ENCODE measurements at regions not wholly inside any gene's neighbourhood (a gene's known extent, or its start where the extent isn't known, plus 50 kb on each side); places are given as distances from the start of the nearest gene placed in this dataset.
A peak's percentile ranks its signal among the peaks of the same experiment; 100 is the strongest.

DNA sequence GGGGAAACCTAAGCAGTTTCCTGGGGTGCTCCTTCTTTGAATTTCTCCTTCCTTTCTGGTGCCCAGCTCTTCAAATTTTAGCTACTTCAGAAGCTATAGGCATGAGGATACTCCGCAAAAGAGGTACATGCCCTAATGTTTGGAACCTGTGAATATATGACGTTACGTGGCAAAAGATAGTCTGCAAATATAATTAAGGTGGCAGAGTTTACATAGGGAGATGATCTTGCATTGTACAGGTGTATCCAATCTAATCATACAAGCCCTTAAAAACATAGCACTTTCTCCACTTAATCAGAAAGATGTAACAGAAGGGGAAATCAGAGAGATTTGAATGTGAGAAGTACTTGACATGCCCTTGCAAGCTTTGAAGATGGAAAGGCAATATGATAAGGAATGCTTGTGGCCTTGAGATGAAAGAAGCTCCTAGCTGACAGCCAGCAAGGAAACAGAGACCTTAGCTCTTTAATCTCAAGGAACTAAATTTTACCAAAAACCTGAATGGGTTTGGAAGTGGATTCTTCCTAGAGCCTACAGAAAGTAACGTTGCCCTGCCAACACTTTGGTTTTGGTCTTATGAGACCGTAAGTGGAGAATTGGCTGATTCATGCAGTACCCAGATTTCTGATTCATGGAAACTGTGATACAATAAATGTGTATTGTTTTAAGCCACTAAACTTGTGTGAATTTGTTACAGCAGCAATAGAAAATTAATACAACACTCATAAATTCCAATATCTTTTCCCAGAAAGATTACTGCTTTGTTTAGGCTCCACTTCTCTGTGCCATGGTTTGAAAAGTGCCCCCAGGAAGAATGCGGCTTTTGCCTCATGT, 268.4 kb downstream of the FAM170A start:
- no peak for DNase-seq

DNA sequence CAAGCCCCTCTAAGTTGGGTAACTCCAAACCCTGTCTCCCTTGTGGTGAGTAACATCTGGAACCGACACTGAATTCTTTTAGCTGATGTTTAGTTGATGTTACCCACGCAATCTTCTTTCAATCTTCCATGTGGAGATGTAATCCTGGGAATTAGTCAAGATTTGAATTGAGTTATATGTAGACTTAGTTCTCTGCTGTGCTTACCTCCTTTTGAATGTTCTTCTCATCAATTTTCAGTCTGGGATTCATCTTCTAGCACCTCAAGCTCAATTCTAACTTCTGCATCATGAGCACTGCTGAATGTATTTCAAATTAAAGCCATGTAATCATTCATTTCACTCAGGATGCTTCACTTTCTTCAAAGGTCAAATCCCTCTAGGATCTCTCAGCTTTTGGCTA, 270.6 kb downstream of the FAM170A start:
- DNase-seq, result no peak

DNA sequence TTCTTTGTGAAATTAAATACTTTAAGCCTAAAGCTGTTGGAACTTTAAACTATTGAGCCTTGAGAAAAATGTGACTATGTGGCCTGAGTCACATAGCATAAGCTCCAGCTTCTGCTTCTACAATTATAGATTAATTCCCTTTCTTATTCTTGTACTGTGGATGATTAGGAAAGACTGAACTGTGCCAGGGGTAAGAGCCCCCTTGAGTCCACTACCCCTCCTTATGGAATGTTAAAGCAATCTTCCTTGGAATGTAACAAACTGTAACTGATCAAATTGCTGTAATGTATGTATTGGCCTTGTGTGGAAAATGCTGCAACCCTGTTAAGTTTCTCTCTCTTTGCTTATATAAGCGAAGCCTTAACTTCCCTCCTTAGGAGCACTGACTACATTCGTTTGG, 273.2 kb downstream of the FAM170A start:
- DNase-seq, result no peak

DNA sequence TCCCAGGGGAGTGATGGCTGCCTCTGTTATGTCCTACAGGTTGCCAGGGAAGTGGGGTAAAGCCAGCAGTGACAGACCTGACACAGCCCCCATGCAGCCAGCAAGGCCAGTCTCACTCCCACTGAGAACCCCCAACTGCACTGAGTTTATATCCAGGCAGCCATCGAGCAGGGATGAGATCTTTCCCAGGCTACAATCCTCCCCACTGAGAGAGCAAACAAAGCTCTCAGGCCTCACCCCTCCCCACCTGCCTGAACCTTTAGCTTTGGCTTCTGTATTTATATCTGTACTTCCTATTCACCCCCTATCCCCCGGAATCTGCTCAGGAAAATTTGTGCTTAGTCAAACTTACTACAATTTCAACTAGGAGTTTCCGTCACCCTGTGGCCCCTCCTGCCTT, 284.1 kb downstream of the FAM170A start:
- no peak for DNase-seq

DNA sequence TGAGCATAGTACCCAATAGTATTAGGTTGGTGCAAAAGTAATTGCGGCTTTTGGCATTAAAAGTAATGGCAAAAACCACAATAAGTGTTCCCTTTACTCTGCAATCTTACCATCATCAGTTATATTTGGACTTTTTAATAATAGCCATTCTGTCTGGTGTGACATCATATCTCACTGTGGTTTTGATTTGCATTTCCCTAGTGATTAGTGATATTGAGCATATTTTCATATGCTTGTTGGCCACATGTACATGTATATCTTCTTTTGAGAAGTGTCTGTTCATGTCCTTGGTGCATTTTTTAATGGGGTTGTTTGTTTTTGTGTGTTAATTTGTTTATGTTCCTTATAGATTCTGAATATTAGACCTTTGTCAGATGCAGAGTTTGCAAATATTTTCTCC, 289.9 kb downstream of the FAM170A start:
- DNase-seq, result no peak

DNA sequence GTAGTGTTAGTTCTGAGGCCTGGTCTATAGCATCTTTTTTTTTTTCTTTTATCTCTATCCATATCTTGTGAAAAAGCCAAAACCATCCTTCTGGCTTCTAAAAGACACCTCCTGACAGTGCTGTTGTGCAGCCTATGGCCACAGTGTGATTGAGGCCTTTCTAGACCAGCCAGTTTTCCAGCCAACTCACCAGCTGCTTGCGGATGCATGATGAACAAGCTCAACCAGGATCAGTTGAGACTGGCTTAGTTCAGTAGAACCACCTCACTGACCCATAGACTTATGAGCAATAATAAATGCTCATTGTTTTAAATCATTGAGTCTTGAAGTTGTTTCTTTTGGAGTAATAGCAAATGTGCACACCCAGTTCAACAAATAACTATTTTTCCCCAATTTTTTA, 296.9 kb downstream of the FAM170A start:
- DNase-seq, result no peak

DNA sequence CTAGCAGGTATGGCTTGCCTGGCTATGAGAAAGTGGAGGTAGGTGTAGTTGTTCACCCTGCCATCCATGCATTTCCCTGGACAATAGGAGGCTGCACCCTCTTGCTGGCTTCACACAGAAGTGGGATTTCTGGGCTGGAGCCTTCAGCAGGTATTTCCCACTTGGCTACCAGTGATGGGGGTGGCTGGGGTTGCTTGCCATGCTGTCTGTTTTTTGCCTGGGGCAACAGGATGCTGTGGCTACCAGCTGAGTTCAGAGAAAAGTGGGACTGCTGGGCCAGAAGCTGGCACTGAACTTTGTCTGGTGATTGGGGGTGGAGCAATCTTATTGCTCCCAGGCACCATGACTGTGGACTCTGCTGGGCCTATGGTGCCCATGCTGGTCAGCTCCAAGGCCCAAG, 299.6 kb downstream of the FAM170A start:
- DNase-seq, result peak; percentile 47

DNA sequence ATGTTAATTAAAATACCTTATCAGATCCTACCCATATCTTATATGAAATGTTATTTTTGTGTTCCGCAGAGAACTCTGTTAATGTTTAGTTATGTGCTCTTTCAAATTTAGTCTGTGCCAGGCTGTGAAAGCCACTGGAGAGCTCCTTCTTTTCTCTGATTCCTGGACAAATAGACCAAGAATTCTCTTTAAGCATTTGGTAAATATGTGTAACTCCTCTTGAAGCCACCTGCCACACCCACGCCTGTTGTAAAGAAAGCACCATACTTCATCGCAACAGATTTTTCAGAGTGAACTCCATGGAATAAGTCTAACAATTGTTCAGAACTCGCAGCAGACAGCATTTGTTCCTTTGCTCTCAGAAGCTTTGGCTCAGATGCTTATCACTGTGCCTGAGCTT, 301.1 kb downstream of the FAM170A start:
- no peak for DNase-seq

DNA sequence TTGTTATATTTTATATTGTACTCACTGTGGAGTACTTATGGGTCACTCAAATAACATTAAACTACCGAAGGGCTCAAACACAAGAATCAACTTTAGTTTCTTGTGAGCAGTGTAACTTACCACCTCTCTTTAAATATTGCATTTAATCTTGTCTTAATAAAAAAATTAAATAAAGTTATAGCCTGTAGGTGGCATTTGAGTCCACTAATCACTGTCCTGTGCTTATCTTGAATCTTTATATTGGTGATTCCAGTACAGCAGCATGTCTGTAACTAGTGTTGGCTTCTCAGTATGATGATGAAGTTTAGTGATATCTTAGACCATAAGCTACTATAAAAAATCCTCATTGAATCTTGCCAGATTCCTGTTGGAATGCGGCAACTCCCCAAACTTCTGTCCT, 313.8 kb downstream of the FAM170A start:
- DNase-seq, result no peak

DNA sequence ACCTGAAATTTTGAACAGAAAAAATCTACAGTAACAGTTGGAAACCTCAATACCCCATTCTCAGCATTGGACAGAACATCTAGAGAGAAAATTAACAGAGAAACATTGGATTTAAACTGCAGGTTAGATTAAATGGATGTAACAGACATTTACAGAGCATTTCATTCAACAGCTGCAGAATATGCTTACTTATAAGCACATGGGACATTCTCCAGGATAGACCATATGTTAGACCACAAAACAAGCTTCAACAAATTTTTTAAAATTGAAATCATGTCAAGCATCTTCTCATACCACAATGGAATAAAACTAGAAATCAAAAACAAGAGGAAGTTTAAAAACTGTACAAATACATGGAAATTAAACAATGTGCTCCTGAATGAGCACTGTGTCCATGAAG, 316.3 kb downstream of the FAM170A start:
- DNase-seq, result no peak

DNA sequence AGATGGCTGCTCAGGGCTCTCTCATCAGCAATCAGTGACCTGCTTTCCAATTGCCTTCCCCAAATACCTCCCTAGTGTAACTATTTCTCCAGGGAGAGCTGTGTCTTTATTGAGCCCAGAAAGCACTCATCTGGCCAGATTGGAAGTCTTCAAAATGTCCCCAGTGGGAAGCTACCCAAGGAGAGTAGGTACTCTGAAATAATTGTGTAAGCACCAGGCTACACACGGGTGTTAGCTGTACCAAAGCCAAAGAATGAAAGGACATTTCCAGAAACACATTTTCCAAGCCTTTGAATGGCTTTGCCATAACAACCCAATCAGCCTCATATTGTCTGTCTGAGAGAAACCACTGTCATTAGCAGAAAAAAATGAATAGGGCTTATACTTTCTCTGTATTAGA, 318.8 kb downstream of the FAM170A start:
- DNase-seq, result no peak

DNA sequence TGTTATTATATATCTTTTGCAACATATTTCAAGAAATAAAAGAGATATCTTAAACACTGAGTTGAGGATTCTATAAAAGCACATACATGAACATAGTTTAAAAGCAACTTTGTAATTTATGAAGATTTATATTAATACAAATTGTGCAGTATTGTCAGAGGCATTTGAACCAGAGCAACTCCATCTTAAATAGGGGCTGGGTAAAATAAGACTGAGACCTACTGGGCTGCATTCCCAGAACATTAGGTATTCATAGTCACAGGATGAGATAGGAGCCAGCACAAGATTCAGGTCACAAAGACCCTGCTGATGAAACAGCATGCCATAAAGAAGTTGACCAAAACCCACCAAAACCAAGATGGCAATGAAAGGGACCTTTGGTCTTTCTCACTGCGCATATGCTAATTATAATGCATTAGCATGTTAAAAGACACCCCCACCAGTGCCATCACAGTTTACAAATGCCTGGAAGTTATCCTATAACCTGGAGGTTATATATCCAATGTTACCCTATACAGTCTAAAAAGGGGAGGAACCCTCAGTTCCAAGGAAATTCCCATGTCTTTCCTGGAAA, 320.2 kb downstream of the FAM170A start:
- DNase-seq, result no peak

DNA sequence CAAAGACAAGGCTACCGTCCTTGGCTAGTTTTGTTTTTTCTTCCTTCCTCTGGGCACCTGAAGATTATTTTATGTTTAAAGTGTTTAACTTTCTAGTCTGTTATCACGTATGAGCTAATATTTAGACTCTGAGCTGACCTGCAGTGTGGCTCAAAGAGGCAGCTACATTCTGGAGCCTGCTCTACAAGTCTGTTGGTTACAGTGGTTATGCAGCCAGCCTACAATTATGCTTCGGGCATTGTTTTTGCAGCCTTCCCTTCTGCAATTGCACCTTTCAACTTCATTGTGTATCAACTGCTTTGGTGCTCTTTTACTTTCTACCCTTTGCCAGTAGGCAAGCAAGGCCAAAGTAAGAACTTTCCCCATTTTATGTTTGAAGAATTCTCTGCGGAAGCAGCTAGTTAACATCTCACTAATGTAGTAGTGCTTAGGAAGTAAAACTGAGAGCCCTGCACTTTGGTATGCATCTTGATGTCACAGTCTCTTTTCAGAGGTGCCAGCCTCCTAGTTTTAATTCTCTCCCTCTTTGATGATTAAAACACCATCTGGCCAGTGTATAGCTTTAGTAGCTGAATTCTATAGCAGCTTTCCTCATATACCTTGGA, 322.1 kb downstream of the FAM170A start:
- peak; percentile 62 for DNase-seq

DNA sequence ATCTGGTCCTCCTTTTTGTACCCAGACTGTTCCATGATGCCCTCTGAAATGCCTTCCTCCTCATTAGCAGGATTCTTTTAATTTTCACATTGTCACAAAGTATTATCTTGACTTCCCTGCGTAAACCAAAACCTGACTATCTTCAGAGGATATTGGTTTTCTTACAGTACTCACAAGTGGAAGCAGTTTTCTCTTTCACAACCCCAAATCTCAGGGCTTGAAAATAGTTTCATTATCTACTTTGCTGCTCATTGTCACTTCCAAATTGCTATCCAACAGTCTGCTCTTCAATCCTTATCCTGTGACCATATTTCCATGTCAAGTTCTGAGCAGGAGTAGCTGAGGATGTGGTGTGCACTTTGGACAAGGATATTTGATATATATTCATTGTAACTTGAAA, 324.1 kb downstream of the FAM170A start:
- DNase-seq, result no peak

DNA sequence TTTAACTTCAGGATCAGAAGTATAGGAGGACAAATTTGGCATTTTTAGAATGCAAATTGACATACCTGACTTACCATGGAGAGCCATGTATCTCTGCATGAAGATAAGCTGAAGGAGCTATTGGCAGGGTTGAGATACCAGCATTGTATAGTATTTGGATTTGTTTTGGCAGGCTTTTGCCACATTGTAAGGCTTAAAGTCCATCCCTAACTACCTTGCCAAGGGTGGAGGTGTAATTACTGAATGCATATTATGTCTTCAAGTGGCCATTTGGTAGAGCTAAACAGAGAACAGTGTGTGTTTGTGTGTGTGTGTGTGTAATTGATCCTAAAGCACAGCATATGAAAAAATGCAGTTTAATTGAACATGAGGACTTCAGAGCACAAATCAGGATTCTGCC, 324.7 kb downstream of the FAM170A start:
- no peak for DNase-seq

DNA sequence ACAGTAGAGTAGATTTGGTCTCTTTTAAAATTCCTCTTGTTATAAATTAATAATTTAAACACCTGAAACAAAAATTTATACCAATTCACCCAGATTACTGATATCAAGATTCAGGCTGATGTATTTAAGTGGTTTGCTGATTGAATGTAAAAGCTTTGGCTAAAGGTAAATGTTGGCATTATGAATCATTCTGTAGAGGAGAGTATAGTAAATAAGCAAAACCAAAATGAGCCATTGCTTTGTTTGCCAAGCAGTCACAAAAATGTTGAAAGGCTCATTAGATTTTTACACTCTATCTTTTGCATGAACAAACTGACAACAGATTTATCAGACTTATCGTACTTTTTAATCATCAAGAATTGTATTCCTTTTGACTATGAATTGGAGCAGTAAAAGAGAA, 332.6 kb downstream of the FAM170A start:
- no peak for DNase-seq

DNA sequence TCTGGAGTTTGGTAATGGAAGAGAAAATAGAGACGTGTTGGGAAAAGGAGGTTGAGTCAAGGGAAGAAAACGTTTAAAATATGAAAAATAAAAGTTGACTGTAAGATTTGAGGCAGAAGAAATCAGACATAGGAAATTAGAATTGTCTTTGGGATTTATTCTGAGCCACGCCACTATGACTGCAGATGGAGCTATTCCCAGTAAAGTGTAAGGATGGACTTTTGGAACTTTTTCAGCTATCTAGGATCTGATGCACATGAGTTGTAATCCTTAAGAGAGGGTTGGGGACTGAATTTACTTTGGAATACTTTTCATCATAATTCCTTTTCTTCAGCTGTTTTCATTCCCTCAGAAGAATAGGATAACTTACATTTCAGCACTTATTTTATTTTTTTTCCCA, 336.7 kb downstream of the FAM170A start:
- DNase-seq, result no peak

DNA sequence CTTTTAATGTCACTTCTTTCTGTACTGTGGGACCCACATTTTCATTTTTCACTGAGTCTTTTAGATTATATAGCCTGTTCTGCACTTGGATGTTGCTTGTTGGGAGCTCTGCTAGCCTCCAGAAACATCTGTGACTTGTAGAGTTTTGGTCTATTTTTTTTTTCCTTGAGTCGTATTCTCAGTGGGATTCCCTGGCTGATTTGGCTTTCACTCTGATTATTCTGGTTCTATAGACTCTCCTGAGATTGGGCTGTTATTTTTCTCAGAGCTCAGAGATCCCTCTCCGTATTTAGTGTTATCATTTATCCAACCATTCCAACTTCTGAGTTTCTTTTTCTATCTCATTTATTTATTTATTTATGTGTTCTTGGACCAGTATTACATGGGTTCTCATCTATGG, 339.3 kb downstream of the FAM170A start:
- DNase-seq, result no peak

DNA sequence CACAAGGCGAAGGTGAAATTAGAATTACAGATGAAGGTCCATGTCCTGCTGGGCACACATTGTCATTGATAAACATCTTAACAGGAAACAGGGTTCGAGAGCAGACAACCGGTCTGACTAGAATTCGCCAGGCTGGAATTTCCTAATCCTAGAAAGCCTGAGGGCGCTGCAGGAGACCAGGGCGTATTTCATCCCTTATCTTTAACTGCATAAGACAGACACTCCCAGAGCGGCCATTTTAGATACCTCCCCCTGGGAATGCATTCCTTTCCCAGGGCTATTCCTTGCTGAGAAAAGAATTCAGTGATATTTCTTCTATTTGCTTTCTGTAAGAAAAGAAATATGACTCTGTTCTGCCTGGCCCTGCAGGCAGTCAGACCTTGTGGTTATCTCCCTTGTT, 357.7 kb downstream of the FAM170A start:
- peak; percentile 75 for DNase-seq

DNA sequence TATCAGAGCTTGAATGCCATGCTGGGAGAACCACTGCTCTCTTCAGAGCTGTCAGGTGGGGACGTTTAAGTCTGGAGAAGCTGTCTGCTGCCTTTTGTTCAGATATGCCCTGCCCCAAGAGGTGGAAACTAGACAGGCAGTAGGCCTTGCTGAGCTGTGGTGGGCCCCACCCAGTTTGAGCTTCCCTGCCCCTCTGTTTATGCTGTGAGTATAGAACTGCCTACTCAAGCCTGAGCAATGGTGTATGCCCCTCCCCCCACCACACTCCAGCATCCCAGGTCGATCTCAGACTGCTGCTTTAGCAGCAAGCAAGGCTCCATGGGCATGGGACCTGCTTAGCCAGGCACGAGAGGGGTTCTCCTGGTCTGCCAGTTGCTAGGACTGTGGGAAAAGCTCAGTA, 362.3 kb downstream of the FAM170A start:
- DNase-seq, result no peak

DNA sequence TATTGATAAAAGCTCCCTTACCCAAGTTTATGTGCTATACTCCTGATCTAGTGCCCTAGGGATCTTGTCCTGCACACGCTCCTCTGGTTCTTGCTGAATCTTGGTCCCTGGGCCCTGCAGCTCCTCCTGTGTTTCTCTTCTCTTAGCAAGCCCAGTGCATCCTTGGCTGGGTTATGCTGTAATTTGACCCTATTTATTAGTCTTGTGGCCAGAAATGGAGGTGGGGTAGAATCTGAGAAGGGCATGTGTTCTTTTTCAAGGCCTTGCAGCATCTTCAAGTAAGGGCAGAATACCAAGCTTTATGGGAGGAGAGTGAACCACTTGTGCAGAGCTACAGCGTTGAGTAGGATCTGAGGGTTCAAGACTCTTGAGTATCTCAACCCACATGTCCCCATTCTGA, 366.8 kb downstream of the FAM170A start:
- no peak for DNase-seq

DNA sequence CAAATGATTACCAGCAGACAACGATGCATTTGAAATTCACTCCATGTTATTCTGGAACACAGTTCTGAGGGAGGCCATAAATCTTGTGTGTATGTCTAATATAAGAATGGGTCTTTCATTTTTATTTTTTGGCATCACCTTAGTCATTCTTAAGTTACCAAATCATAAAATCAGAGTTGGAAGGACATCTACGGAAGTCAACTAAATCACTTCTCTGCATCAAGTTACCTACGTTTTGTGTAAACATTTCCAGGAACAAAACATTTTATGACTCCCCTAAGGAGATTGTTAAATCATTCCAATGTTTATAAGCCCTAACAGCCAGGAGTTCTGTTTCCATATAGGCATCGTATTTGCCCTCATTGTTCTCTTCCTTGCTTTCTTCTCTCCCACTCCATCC, 378.2 kb downstream of the FAM170A start:
- DNase-seq, result no peak

DNA sequence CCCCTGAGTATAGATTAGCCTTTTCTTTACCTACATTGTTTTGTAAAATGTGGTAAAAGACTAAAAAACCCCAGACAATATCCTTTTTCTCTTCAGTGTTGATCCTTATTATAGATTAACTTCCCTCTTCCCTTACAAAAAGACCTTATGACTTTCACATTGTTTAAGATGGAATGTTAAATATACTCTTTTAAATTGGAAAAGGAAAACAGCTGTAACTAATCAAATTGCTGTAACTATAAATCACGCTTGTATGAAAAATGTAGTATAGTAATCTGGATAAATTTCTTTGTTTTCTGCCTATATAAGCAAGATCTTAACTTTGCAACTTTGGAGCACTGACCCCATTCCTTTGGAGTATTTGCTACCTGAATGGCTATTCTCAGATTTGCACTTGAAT, 383.1 kb downstream of the FAM170A start:
- no peak for DNase-seq

DNA sequence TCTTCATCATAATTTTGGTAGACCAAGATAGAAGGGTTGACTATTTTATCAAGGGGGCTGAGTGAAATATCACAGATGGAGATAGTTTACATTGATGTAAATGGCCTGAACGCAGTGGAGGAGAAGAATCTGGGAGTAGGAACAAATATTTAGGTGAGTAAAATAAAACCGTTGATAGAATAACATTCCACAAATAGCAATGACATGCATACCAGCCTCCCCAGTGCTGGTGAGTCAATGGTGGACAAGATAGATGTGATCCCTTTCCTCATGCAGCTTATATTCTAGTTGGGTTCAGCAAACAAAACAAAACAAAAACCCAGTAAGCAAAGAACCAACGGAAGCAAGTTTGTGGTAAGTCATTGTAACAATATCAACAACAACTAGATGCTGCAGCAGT, 385.2 kb downstream of the FAM170A start:
- DNase-seq, result no peak
